Effector memory CD8-positive, alpha-beta T cell (primary cell): ENCODE measurements at regions not wholly inside any gene's neighbourhood (a gene's known extent, or its start where the extent isn't known, plus 50 kb on each side); places are given as distances from the start of the nearest gene placed in this dataset.

Experiments used
- ATAC-seq: fragments of 150-1000 bp; cut with Tn5 transposase; replicated peaks from 2 replicates; pipeline ENCODE4 v1.10.0; 2021; ENCODE audit warnings: mild to moderate bottlenecking, moderate library complexity
- DNase-seq, 3 experiments: peaks; one replicate each; pipeline ENCODE4 v3.0.0; 2021
- H3K27ac Mint-ChIP-seq, 2 donors: one replicate each; pipeline ENCODE4 v1.8.0; 2022; ENCODE audit warnings: mild to moderate bottlenecking in 2 of 2, mixed read lengths in 2 of 2, moderate library complexity in 2 of 2
- H3K27me3 Mint-ChIP-seq, 2 donors: one replicate each; pipeline ENCODE4 v1.8.0; 2022; ENCODE audit warnings: mixed read lengths in 2 of 2
- H3K36me3 Mint-ChIP-seq: one replicate; pipeline ENCODE4 v1.8.0; 2022; ENCODE audit warnings: mild to moderate bottlenecking, moderate library complexity, mixed read lengths; ENCODE audit not compliant: insufficient read depth
- H3K4me1 Mint-ChIP-seq, 2 donors: one replicate each; pipeline ENCODE4 v1.8.0; 2022; ENCODE audit warnings: low read depth in 2 of 2, mixed read lengths in 2 of 2
- H3K4me3 Mint-ChIP-seq, 2 donors: one replicate each; pipeline ENCODE4 v1.8.0; 2022; ENCODE audit warnings: mild to moderate bottlenecking in 2 of 2, mixed read lengths in 2 of 2, moderate library complexity in 2 of 2
- H3K9me3 Mint-ChIP-seq, 2 donors: one replicate each; pipeline ENCODE4 v1.8.0; 2022; ENCODE audit warnings: mixed read lengths in 2 of 2

DNA sequence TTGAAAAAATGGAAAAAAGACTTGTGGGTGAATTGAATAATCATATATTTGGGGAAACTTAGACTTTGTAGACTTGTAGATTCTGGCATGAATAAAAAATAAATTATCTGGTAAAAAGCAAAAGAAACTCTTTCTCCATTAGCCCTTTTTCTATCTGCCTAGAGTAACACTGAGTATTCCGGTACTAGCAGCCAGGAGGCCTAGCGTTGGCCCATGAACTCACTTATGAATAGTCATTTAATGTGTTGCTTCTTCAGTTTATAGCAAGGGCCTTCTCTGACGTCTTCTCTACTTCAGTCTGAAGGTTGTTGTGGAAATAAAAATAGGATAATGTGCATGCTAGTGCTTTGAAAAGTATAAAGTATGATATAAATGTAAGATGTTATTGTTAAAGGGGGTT, 851.2 kb upstream of the NR2F2 start:
- Mint-ChIP-seq H3K4me1 (no peaks in the 10 kb centered on the region), H3K27ac (no peak overlapping the region), H3K27me3 (no peaks in the 10 kb centered on the region), H3K36me3 (no peaks in the 10 kb centered on the region), H3K4me3 (no peak overlapping the region), H3K9me3 (no peaks in the 10 kb centered on the region)
- ATAC-seq (no peak), DNase-seq (no peak)

- no peak overlapping the region for H3K27ac Mint-ChIP-seq
- no peaks in the 10 kb centered on the region for H3K36me3 Mint-ChIP-seq
- no peak for ATAC-seq
Observed at GRCh38 chr15:95485367-95485766, 845.1 kb upstream of the NR2F2 start.

GRCh38 chr15:95486224-95486623, 844.3 kb upstream of the NR2F2 start:
- Mint-ChIP-seq H3K9me3 (no peaks in the 10 kb centered on the region), H3K4me1 (no peaks in the 10 kb centered on the region), H3K36me3 (no peaks in the 10 kb centered on the region), H3K4me3 (no peak overlapping the region), H3K27ac (no peak overlapping the region), H3K27me3 (peaks cover 0 to 5% of the 10 kb centered on the region in 2 donors)
- DNase-seq (no peak), ATAC-seq (no peak)

More at GRCh38 chr15:95485367-95485766, 845.1 kb upstream of the NR2F2 start:
- Mint-ChIP-seq H3K9me3 (no peaks in the 10 kb centered on the region), H3K4me3 (no peak overlapping the region), H3K4me1 (no peaks in the 10 kb centered on the region), H3K27me3 (no peaks in the 10 kb centered on the region)
- no peak for DNase-seq

GRCh38 chr15:95489103-95489502, 841.4 kb upstream of the NR2F2 start:
- no peaks in the 10 kb centered on the region for H3K4me1 Mint-ChIP-seq
- no peak overlapping the region for H3K4me3 Mint-ChIP-seq
- no peak for ATAC-seq
- peaks cover 0 to 6% of the 10 kb centered on the region in 2 donors for H3K27me3 Mint-ChIP-seq
- no peaks in the 10 kb centered on the region for H3K9me3 Mint-ChIP-seq
- no peaks in the 10 kb centered on the region for H3K36me3 Mint-ChIP-seq
- DNase-seq, result no peak
- no peak overlapping the region for H3K27ac Mint-ChIP-seq

DNA sequence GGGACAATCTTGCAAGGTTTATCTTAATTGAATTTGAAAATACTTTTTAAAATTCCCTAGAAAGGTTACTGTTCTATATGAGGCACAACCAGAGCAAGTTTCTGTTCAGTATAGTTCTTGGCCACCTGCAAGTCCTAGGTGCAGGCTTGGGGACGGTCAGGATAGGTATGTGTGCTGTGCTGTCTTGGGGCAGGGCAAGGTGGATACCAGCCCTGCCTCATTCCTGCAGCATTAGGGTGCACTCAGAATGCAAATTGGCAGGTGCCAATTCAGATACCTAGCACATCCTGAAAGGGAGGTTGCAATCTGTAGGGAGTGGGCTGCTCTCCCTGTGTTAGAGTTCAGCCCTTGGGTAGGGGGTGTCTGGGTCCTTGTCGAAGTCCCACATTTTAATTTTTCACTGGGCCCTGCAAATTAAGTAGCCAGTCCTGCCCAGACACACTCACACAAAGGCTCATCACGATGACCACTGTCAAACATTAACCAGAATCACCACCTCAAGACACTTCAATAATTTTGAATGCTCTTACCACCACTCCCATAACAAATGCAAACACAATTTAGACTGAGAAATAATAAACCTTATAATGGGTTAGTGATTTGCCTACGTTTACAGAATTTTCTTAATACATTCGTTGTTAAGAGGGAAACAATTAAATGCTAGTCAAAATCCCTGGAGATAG, 838.0 kb upstream of the NR2F2 start:
- H3K4me1 Mint-ChIP-seq, result no peaks in the 10 kb centered on the region
- no peak overlapping the region for H3K4me3 Mint-ChIP-seq
- no peaks in the 10 kb centered on the region for H3K36me3 Mint-ChIP-seq
- H3K27ac Mint-ChIP-seq, result no peak overlapping the region
- no peaks in the 10 kb centered on the region for H3K9me3 Mint-ChIP-seq
- DNase-seq (no peak), ATAC-seq (no peak)
- H3K27me3 Mint-ChIP-seq, result peaks cover 12 to 18% of the 10 kb centered on the region in 2 donors

DNA sequence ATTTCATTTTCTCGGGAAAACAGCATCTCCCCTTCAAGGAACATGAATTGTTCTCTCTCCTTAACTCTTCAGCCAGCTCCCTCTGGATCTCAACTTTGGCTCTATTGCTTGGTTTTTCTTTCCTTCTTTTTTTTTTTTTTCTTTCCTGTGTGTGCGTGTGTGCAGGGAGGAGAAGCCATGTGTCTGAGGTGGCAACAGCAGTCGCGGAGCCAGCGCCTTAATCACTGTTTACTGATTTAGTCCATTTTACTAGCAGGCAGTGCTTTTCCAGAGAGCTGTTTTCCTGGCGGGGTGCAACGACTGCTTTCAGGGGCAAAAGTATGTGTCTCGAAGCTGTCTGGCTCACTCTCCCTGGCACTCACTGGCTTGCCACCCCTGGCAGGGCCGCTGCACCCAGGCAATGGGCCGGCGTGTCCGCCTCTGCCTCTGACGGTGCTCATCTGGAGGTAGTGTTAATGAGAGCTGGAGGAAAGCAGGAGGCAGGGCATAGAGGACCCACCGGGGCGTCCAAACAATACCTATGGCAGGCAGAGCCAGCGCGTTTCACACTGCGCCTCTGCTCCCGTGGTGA, 835.4 kb upstream of the NR2F2 start:
- DNase-seq (no peak), ATAC-seq (no peak)
- Mint-ChIP-seq H3K4me1 (no peaks in the 10 kb centered on the region), H3K36me3 (no peaks in the 10 kb centered on the region), H3K9me3 (no peaks in the 10 kb centered on the region), H3K4me3 (no peak overlapping the region), H3K27me3 (peaks cover 12 to 18% of the 10 kb centered on the region in 2 donors), H3K27ac (no peak overlapping the region)

GRCh38 chr15:95497634-95498033, 832.9 kb upstream of the NR2F2 start:
- no peaks in the 10 kb centered on the region for H3K36me3 Mint-ChIP-seq
- H3K4me1 Mint-ChIP-seq, result no peaks in the 10 kb centered on the region
- H3K4me3 Mint-ChIP-seq, result no peak overlapping the region
- H3K27me3 Mint-ChIP-seq, result peaks cover 6 to 18% of the 10 kb centered on the region in 2 donors
- DNase-seq (no peak), ATAC-seq (no peak)
- H3K27ac Mint-ChIP-seq, result no peak overlapping the region
- no peaks in the 10 kb centered on the region for H3K9me3 Mint-ChIP-seq

DNA sequence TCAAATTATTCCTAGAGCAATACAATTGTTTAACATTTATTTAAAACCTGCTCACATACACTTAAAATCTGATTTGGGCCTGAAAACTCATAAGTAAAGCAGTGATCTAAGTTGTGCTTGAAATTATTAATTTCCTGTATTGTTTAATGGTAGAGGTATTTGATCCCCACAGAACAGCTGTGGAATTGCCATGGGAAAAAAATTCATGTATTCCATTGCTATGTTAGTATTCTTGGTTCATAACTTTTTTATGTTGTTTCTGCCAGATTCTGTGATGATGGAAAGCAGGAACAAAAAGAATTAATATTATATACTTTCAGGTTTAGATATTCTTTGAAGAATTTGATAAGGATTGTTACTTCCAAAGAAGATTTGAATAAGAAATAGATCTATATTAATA, 831.5 kb upstream of the NR2F2 start:
- no peak for DNase-seq
- Mint-ChIP-seq H3K27ac (no peak overlapping the region), H3K27me3 (peaks cover 6 to 18% of the 10 kb centered on the region in 2 donors), H3K36me3 (no peaks in the 10 kb centered on the region), H3K4me1 (no peaks in the 10 kb centered on the region), H3K9me3 (no peaks in the 10 kb centered on the region), H3K4me3 (no peak overlapping the region)
- ATAC-seq, result no peak

DNA sequence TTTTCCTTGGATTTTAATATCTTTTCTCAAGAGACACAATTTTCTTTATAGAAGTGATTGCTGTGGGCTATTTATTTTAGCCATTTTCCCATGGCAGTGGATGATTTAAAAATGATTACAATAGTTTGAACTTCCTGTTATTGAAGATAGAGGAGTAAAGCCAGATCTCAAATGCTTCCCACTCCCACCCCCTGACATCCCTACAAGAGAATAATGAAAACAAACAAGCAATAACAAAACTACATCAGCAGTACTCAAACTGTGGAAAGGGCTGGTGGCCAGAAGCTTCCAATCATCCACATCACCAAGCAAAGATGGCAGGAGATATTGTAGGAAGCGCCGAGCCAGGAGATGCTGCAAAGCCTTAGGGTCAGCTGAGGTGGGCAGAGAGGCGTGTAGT, 831.1 kb upstream of the NR2F2 start:
- H3K4me3 Mint-ChIP-seq, result no peak overlapping the region
- no peaks in the 10 kb centered on the region for H3K9me3 Mint-ChIP-seq
- no peak overlapping the region for H3K27ac Mint-ChIP-seq
- peaks cover 6 to 18% of the 10 kb centered on the region in 2 donors for H3K27me3 Mint-ChIP-seq
- H3K4me1 Mint-ChIP-seq, result no peaks in the 10 kb centered on the region
- DNase-seq (no peak), ATAC-seq (no peak)
- no peaks in the 10 kb centered on the region for H3K36me3 Mint-ChIP-seq

GRCh38 chr15:95501865-95502264, 828.6 kb upstream of the NR2F2 start:
- no peak overlapping the region for H3K27ac Mint-ChIP-seq

DNA sequence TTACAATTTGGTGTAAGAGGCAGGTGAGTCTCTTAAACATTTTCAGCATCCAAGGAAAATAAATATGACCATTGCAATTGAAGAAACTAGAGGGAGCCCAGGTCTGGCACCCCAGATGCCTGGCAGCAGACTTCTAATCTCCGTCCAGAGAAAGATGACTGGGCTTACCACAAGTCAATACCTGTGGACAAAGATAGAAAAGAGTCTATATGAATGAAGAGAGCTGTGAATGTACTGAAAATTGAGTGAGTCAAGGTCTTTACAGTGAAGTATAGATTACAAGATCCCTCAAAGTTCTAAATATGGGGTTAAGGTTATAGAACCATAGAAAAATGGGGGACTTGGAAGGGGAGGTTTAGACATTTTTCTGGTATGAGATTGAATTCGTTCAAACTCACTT, 827.4 kb upstream of the NR2F2 start:
- no peaks in the 10 kb centered on the region for H3K4me1 Mint-ChIP-seq
- no peak for ATAC-seq
- no peak overlapping the region for H3K27ac Mint-ChIP-seq
- H3K9me3 Mint-ChIP-seq, result no peaks in the 10 kb centered on the region
- H3K4me3 Mint-ChIP-seq, result no peak overlapping the region
- no peaks in the 10 kb centered on the region for H3K27me3 Mint-ChIP-seq
- H3K36me3 Mint-ChIP-seq, result no peaks in the 10 kb centered on the region
- no peak for DNase-seq

More at GRCh38 chr15:95501865-95502264, 828.6 kb upstream of the NR2F2 start:
- Mint-ChIP-seq H3K36me3 (no peaks in the 10 kb centered on the region), H3K4me1 (no peaks in the 10 kb centered on the region), H3K9me3 (no peaks in the 10 kb centered on the region), H3K27me3 (no peaks in the 10 kb centered on the region), H3K4me3 (no peak overlapping the region)
- ATAC-seq (no peak), DNase-seq (no peak)

GRCh38 chr15:95503640-95504225, 826.8 kb upstream of the NR2F2 start:
- ATAC-seq (no peak), DNase-seq (no peak)
- H3K9me3 Mint-ChIP-seq, result no peaks in the 10 kb centered on the region
- no peaks in the 10 kb centered on the region for H3K4me1 Mint-ChIP-seq
- H3K27me3 Mint-ChIP-seq, result no peaks in the 10 kb centered on the region
- H3K27ac Mint-ChIP-seq, result no peak overlapping the region
- no peaks in the 10 kb centered on the region for H3K36me3 Mint-ChIP-seq
- no peak overlapping the region for H3K4me3 Mint-ChIP-seq

DNA sequence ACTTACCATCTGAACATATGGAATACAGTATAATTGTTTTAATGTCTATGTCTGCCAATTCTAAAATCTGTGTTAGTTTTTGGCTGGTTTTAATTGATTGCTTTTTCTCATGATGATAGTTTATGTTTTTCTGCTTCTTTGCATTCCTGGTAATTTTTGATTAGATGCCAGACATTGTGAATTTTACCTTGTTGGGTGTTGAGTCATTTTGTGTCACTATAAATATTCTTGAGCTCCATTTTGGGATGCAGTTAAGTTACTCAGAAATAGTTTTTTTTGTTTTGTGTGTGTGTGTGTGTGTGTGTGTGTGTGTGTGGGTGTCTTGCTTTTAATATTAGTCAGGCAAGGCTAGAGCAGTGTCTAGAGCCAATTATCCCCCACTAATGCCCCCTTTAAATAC, 818.8 kb upstream of the NR2F2 start:
- Mint-ChIP-seq H3K27ac (no peak overlapping the region), H3K4me3 (no peak overlapping the region), H3K36me3 (no peaks in the 10 kb centered on the region), H3K9me3 (peaks cover 0 to 3% of the 10 kb centered on the region in 2 donors), H3K4me1 (no peaks in the 10 kb centered on the region), H3K27me3 (peaks cover 0 to 9% of the 10 kb centered on the region in 2 donors)
- ATAC-seq (no peak), DNase-seq (no peak)

DNA sequence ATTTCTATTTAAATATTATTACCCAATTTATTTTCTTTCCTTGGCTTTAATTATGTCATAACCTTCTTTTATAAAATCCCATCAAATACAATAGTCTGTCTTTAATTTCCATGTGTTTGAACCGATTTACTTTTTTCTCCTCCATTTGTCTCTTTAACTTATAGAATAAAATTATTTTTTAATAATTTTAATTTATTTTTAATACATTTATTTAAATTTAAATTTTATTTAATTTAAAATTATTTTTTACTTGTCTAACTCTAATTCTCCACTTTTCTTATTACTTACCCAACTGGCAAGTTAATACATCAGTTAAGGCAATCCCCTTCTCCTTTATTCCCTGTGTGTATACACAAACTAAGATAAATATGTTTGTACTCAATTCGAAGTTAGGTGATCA, 817.6 kb upstream of the NR2F2 start:
- Mint-ChIP-seq H3K27ac (no peak overlapping the region), H3K9me3 (peaks cover 0 to 3% of the 10 kb centered on the region in 2 donors), H3K27me3 (peaks cover 0 to 9% of the 10 kb centered on the region in 2 donors), H3K36me3 (no peaks in the 10 kb centered on the region), H3K4me3 (no peak overlapping the region), H3K4me1 (no peaks in the 10 kb centered on the region)
- ATAC-seq (no peak), DNase-seq (no peak)
